ENCODE measurements at regions not wholly inside any gene's neighbourhood (a gene's known extent, or its start where the extent isn't known, plus 50 kb on each side); places are given as distances from the start of the nearest gene placed in this dataset.

- no peak for DNase-seq
These were observed 51.0 kb upstream of the WDR17 start for GRCh38 chr4:176014583-176015108.

Measured in KG1 (cell line).